HG03432 (cell line): ENCODE measurements at regions not wholly inside any gene's neighbourhood (a gene's known extent, or its start where the extent isn't known, plus 50 kb on each side); places are given as distances from the start of the nearest gene placed in this dataset.
A peak's percentile ranks its signal among the peaks of the same experiment; 100 is the strongest.
"Not testable (repeated sequence)": the region's sequence is repeated elsewhere in the genome, so short reads cannot be mapped to it uniquely, and the experiment has no call there.

Experiments used
- ATAC-seq: cut with Tn5 transposase; IDR thresholded peaks from one replicate; pipeline ENCODE4 v1.9.1; 2021; ENCODE audit warnings: mild to moderate bottlenecking, moderate library complexity; ENCODE audit not compliant: unreplicated experiment

GRCh38 chr5:79924936-79925893 is 65.8 kb downstream of the MTX3 start:
- no peak for ATAC-seq

GRCh38 chr5:79923431-79923830 is 67.6 kb downstream of the MTX3 start:
- ATAC-seq: no peak

- no peak for ATAC-seq
Measured at GRCh38 chr5:79922626-79923025, 68.4 kb downstream of the MTX3 start.

- not testable (repeated sequence) for ATAC-seq
Measured at GRCh38 chr5:79907452-79907851, 83.6 kb downstream of the MTX3 start.

GRCh38 chr5:79902571-79902970 is 88.5 kb downstream of the MTX3 start:
- ATAC-seq: not testable (repeated sequence)

GRCh38 chr5:79901631-79902030 is 89.4 kb downstream of the MTX3 start:
- no peak for ATAC-seq

- ATAC-seq: no peak
Measured at GRCh38 chr5:79898611-79899010, 92.5 kb downstream of the MTX3 start.

- no peak for ATAC-seq
Measured at GRCh38 chr5:79893976-79894375, 97.1 kb downstream of the MTX3 start.

- ATAC-seq: no peak
Measured at GRCh38 chr5:79893485-79893884, 97.6 kb downstream of the MTX3 start.

GRCh38 chr5:79890930-79891249 is 100.2 kb downstream of the MTX3 start:
- ATAC-seq: no peak

GRCh38 chr5:79890119-79890929 is 100.7 kb downstream of the MTX3 start:
- no peak for ATAC-seq

- ATAC-seq: no peak
Measured at GRCh38 chr5:79888643-79889042, 102.4 kb downstream of the MTX3 start.

GRCh38 chr5:79886925-79887655 is 104.0 kb downstream of the MTX3 start:
- ATAC-seq: peak; percentile 57

GRCh38 chr5:79886456-79886855 is 104.6 kb downstream of the MTX3 start:
- no peak for ATAC-seq

- ATAC-seq: not testable (repeated sequence)
Measured at GRCh38 chr5:79879880-79880279, 111.2 kb downstream of the MTX3 start.

- ATAC-seq: no peak
Measured at GRCh38 chr5:79878721-79879336, 112.2 kb downstream of the MTX3 start.

- no peak for ATAC-seq
Measured at GRCh38 chr5:79878136-79878679, 112.9 kb downstream of the MTX3 start.

GRCh38 chr5:79876456-79876855 is 114.6 kb downstream of the MTX3 start:
- no peak for ATAC-seq

GRCh38 chr5:79875230-79875629 is 115.8 kb downstream of the MTX3 start:
- no peak for ATAC-seq

- no peak for ATAC-seq
Measured at GRCh38 chr5:79873187-79873586, 117.9 kb downstream of the MTX3 start.

- no peak for ATAC-seq
Measured at GRCh38 chr5:79872291-79872690, 118.8 kb downstream of the MTX3 start.
